Neuronal stem cell (in vitro differentiated cells): ENCODE measurements at regions not wholly inside any gene's neighbourhood (a gene's known extent, or its start where the extent isn't known, plus 50 kb on each side); places are given as distances from the start of the nearest gene placed in this dataset.

ENCODE experiments used
- DNase-seq: peaks from one replicate; pipeline ENCODE4 v3.0.0-alpha.2; 2013; ENCODE audit warnings: low spot score
- H2AFZ ChIP-seq: one replicate; pipeline ENCODE4 v1.6.1; 2013; ENCODE audit warnings: mild to moderate bottlenecking, low read length, inconsistent platforms
- H2AK5ac ChIP-seq: 2 replicates; pipeline ENCODE4 v1.6.1; 2013; ENCODE audit warnings: low read depth, mild to moderate bottlenecking, inconsistent platforms, low read length, moderate library complexity, mixed read lengths
- H2BK120ac ChIP-seq: 2 replicates; pipeline ENCODE4 v1.6.1; 2013; ENCODE audit warnings: low read depth, mild to moderate bottlenecking, inconsistent platforms, low read length, moderate library complexity, mixed read lengths
- H2BK12ac ChIP-seq: one replicate; pipeline ENCODE4 v1.6.1; 2013; ENCODE audit warnings: low read length, inconsistent platforms
- H2BK15ac ChIP-seq: 2 replicates; pipeline ENCODE4 v1.6.1; 2013; ENCODE audit warnings: mild to moderate bottlenecking, low read length, inconsistent platforms, mixed read lengths
- H2BK5ac ChIP-seq: one replicate; pipeline ENCODE4 v1.6.1; 2013; ENCODE audit warnings: inconsistent platforms, mild to moderate bottlenecking, low read length, moderate library complexity
- H3K14ac ChIP-seq: one replicate; pipeline ENCODE4 v1.6.1; 2013; ENCODE audit warnings: low read length, inconsistent platforms
- H3K18ac ChIP-seq: 2 replicates; pipeline ENCODE4 v1.6.1; 2013; ENCODE audit warnings: low read length, inconsistent platforms
- H3K23ac ChIP-seq: 2 replicates; pipeline ENCODE4 v1.6.1; 2013; ENCODE audit warnings: low read depth, mild to moderate bottlenecking, mixed read lengths, low read length, inconsistent platforms; ENCODE audit not compliant: poor library complexity
- H3K27ac ChIP-seq: replicated peaks from 3 replicates; pipeline ENCODE4 v1.5.1; 2013; ENCODE audit warnings: low read length, inconsistent platforms
- H3K27me3 ChIP-seq, 3 experiments: 2 replicates each; pipeline ENCODE4 v1.6.1; 2013; ENCODE audit warnings: low read length in 3 of 3, mild to moderate bottlenecking in 2 of 3, inconsistent platforms in 1 of 3, low read depth in 1 of 3, mixed read lengths in 1 of 3, moderate library complexity in 1 of 3; ENCODE audit not compliant: control insufficient read depth in 3 of 3, insufficient read depth in 3 of 3
- H3K36me3 ChIP-seq, 2 donors: replicated peaks in 1 of 2; 2 replicates each; pipeline ENCODE4 v1.6.1; 2013; ENCODE audit warnings: low read length in 2 of 2; ENCODE audit not compliant: control insufficient read depth in 2 of 2, insufficient read depth in 2 of 2
- H3K4ac ChIP-seq: 2 replicates; pipeline ENCODE4 v1.6.1; 2013; ENCODE audit warnings: inconsistent platforms, mild to moderate bottlenecking, low read length, moderate library complexity
- H3K4me1 ChIP-seq, 2 donors: 1 replicate in 1 of 2; 2 replicates in 1 of 2; pipeline ENCODE4 v1.6.1; 2013; ENCODE audit warnings: low read length in 2 of 2, low read depth in 1 of 2; ENCODE audit not compliant: control insufficient read depth in 2 of 2, insufficient read depth in 1 of 2
- H3K4me2 ChIP-seq: one replicate; pipeline ENCODE4 v1.6.1; 2013; ENCODE audit warnings: mild to moderate bottlenecking, low read length, inconsistent platforms; ENCODE audit not compliant: insufficient read depth, poor library complexity, severe bottlenecking
- H3K4me3 ChIP-seq, 2 donors: 2 replicates each; pipeline ENCODE4 v1.5.1; 2013; ENCODE audit warnings: low read length in 2 of 2, mild to moderate bottlenecking in 2 of 2, inconsistent platforms in 1 of 2, moderate library complexity in 1 of 2
- H3K79me1 ChIP-seq: one replicate; pipeline ENCODE4 v1.6.1; 2013; ENCODE audit warnings: low read depth, mild to moderate bottlenecking, inconsistent platforms, low read length, moderate library complexity
- H3K9ac ChIP-seq: one replicate; pipeline ENCODE4 v1.6.1; 2013; ENCODE audit warnings: mild to moderate bottlenecking, low read depth, low read length, inconsistent platforms; ENCODE audit not compliant: poor library complexity
- H3K9me3 ChIP-seq, 2 donors: replicated peaks in 1 of 2; 2 replicates each; pipeline versions ENCODE3 to v1.6.1; 2013; ENCODE audit warnings: low read length in 2 of 2, mild to moderate bottlenecking in 2 of 2, inconsistent platforms in 1 of 2, low read depth in 1 of 2, mixed read lengths in 1 of 2, moderate library complexity in 1 of 2; ENCODE audit not compliant: control insufficient read depth in 2 of 2, insufficient read depth in 1 of 2
- H4K8ac ChIP-seq: one replicate; pipeline ENCODE4 v1.6.1; 2013; ENCODE audit warnings: low read depth, mild to moderate bottlenecking, inconsistent platforms, low read length, moderate library complexity
- H4K91ac ChIP-seq: one replicate; pipeline ENCODE4 v1.6.1; 2013; ENCODE audit warnings: low read length, low read depth, mild to moderate bottlenecking, inconsistent platforms; ENCODE audit not compliant: poor library complexity
- WGBS, 2 donors: extraction: QIAGEN DNeasy Blood & Tissue Kit; methylation state at CpG; one replicate each; pipeline ENCODE4 v1.1.7; 2013; ENCODE audit warnings: missing lambda C conversion rate in 2 of 2, mixed read lengths in 1 of 2; ENCODE audit not compliant: insufficient read length in 2 of 2, insufficient replicate concordance in 1 of 2; ENCODE audit errors: extremely low coverage in 2 of 2; 5-methylcytosine and 5-hydroxymethylcytosine counted together

DNA sequence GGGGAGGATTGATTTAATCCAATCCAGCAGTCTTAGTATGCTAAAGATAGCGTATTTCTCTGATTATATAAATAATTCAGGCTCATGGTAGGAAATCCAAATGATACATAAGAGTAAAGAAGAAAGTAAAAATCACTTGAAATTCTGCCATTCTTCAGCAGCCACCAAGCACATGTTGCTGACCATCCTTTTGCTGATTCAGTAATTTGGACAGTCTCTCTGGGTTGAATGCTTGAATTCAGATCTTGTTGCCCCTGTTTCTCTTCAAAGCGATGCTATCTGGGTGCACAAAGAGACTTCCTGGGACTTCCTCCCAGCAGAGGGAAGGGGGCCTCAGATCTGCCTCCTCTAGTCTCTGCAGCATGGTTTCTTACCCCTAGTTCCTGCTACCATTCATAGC is 609.1 kb downstream of the UTRN start:
- Histone ChIP-seq H2AK5ac (no peak overlapping the region), H3K27me3 (no peaks in the 10 kb centered on the region), H2BK5ac (no peak overlapping the region), H2BK12ac (no peak overlapping the region), H3K79me1 (no peaks in the 10 kb centered on the region), H3K36me3 (no peaks in the 10 kb centered on the region), H3K14ac (no peak overlapping the region), H3K4ac (no peak overlapping the region), H3K23ac (no peak overlapping the region), H2BK120ac (no peak overlapping the region), H3K27ac (no peak overlapping the region), H3K9me3 (no peaks in the 10 kb centered on the region), H4K8ac (no peak overlapping the region), H3K9ac (no peak overlapping the region), H4K91ac (no peak overlapping the region), H2BK15ac (no peak overlapping the region), H3K4me3 (no peak overlapping the region), H2AFZ (no peak overlapping the region), H3K18ac (no peak overlapping the region), H3K4me2 (no peak overlapping the region), H3K4me1 (peaks cover 0 to 8% of the 10 kb centered on the region in 2 donors)
- no peak for DNase-seq
- no CpG with 5 or more reads among the region's 2 CpGs for WGBS, 2 donors

DNA sequence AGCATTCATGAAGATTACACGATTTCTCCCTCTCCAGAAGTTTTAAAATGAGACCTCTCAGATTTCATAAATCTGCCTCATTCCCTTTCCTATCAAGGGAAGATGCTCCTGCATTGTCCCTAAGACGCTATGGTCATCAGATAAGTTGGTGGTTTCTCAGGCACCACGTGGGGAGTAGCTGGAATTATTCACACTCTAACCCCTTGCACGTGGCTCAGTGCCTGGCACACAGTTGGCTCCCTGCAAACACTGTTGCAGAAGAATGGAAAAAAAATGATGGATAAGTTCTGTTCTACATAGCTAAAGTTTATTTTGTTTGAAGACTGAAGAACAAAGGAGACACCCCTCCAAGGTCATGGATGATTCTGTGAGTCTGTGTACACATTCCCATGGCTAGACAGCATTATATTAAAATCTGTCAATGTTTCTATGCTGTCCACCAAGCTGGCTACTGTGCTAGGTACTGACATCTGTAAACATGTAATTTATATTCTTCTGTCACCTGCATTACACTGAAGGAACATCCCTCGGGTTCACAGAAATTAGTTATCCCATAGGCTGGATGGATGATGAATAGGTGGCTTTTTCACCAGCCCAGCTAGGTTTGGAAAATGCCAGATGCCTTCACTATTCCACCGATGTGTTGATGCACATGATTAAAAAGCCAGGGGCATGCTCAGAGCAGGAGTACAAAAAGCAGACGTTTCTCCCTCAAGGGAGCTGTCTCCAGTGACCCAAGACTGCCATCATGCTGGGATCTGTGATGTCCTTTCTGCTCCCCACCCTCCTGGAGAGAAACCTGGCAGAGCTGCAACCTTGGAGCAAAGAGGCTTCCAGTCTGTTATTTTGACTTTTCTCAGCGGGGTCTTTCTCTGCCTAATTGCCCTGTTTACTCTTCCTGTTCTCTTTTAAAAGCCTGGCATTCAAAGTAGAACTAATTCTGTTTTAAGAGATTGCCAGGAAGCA is 610.5 kb downstream of the UTRN start:
- no peak overlapping the region for H2BK120ac ChIP-seq
- H2AFZ ChIP-seq = no peak overlapping the region
- no peak overlapping the region for H2AK5ac ChIP-seq
- H4K91ac ChIP-seq = no peak overlapping the region
- H2BK15ac ChIP-seq = no peak overlapping the region
- H3K27me3 ChIP-seq = no peaks in the 10 kb centered on the region
- no peak overlapping the region for H3K18ac ChIP-seq
- no peak overlapping the region for H3K14ac ChIP-seq
- no peak overlapping the region for H4K8ac ChIP-seq
- peaks cover 0 to 8% of the 10 kb centered on the region in 2 donors for H3K4me1 ChIP-seq
- H3K4me2 ChIP-seq = no peak overlapping the region
- DNase-seq = no peak
- no peaks in the 10 kb centered on the region for H3K79me1 ChIP-seq
- H3K36me3 ChIP-seq = no peaks in the 10 kb centered on the region
- no peaks in the 10 kb centered on the region for H3K9me3 ChIP-seq
- no peak overlapping the region for H2BK12ac ChIP-seq
- WGBS, 2 donors = no CpG with 5 or more reads among the region's 8 CpGs
- no peak overlapping the region for H3K23ac ChIP-seq
- no peak overlapping the region for H3K9ac ChIP-seq
- H3K4ac ChIP-seq = no peak overlapping the region
- H2BK5ac ChIP-seq = no peak overlapping the region
- no peak overlapping the region for H3K4me3 ChIP-seq
- H3K27ac ChIP-seq = no peak overlapping the region

- no peak overlapping the region for H2BK5ac ChIP-seq
- H3K14ac ChIP-seq = no peak overlapping the region
- no peak overlapping the region for H3K18ac ChIP-seq
- no peak overlapping the region for H3K27ac ChIP-seq
- H3K9me3 ChIP-seq = no peaks in the 10 kb centered on the region
- H3K4me3 ChIP-seq = no peak overlapping the region
- no peak overlapping the region for H3K23ac ChIP-seq
- H2BK12ac ChIP-seq = no peak overlapping the region
- no peak overlapping the region for H2BK120ac ChIP-seq
- H4K91ac ChIP-seq = no peak overlapping the region
- no peaks in the 10 kb centered on the region for H3K79me1 ChIP-seq
- no peak overlapping the region for H3K4ac ChIP-seq
- H3K4me1 ChIP-seq = peaks cover 0 to 8% of the 10 kb centered on the region in 2 donors
- no peak for DNase-seq
- H3K9ac ChIP-seq = no peak overlapping the region
- WGBS, 2 donors = no CpG with 5 or more reads among the region's 3 CpGs
- no peak overlapping the region for H2BK15ac ChIP-seq
- H2AFZ ChIP-seq = no peak overlapping the region
- H3K36me3 ChIP-seq = no peaks in the 10 kb centered on the region
- H4K8ac ChIP-seq = no peak overlapping the region
- H3K27me3 ChIP-seq = no peaks in the 10 kb centered on the region
- H3K4me2 ChIP-seq = no peak overlapping the region
- no peak overlapping the region for H2AK5ac ChIP-seq
Measured at GRCh38 chr6:144896289-144896688, 611.2 kb downstream of the UTRN start.

DNA sequence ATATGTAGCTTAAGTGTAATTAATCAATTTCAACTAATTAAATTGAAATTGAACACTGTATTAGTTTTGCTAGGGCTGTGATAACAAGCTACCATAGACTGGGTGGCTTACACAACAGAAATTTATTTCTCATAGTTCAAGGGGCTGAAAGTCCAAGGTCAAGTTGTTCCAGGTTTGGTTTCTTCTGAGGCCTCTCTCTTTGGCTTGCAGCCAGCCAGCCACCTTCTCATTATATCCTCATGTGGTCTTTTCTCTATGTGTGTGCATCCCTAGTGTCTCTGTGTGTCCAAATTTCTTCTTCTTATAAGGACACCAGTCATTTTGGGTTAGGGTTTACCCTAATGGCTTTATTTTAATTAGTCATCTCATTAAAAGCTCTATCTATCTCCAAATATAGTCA is 611.7 kb downstream of the UTRN start:
- Histone ChIP-seq H2BK5ac (no peak overlapping the region), H3K4me3 (no peak overlapping the region), H3K79me1 (no peaks in the 10 kb centered on the region), H3K36me3 (no peaks in the 10 kb centered on the region), H2BK120ac (no peak overlapping the region), H3K27me3 (no peaks in the 10 kb centered on the region), H3K9ac (no peak overlapping the region), H4K91ac (no peak overlapping the region), H2BK15ac (no peak overlapping the region), H3K9me3 (peaks cover 0 to 2% of the 10 kb centered on the region in 2 donors), H3K23ac (no peak overlapping the region), H3K27ac (no peak overlapping the region), H2AK5ac (no peak overlapping the region), H3K4me2 (no peak overlapping the region), H2AFZ (no peak overlapping the region), H3K4ac (no peak overlapping the region), H3K4me1 (peaks cover 0 to 8% of the 10 kb centered on the region in 2 donors), H3K14ac (no peak overlapping the region), H2BK12ac (no peak overlapping the region), H3K18ac (no peak overlapping the region), H4K8ac (no peak overlapping the region)
- DNase-seq = no peak
